Activated CD4-positive, alpha-beta T cell treated with anti-CD3 and anti-CD28 coated beads, Interleukin-2, Interleukin-4, amounts not matched to agents 100 ng/mL and 50 ng/mL, durations not matched to agents 16 hours and 8 hours (primary cell): ENCODE measurements at regions not wholly inside any gene's neighbourhood (a gene's known extent, or its start where the extent isn't known, plus 50 kb on each side); places are given as distances from the start of the nearest gene placed in this dataset.

Experiments used
- DNase-seq: peaks from one replicate; pipeline ENCODE4 v3.0.0-alpha.2; 2020; ENCODE audit warnings: low spot score

DNA sequence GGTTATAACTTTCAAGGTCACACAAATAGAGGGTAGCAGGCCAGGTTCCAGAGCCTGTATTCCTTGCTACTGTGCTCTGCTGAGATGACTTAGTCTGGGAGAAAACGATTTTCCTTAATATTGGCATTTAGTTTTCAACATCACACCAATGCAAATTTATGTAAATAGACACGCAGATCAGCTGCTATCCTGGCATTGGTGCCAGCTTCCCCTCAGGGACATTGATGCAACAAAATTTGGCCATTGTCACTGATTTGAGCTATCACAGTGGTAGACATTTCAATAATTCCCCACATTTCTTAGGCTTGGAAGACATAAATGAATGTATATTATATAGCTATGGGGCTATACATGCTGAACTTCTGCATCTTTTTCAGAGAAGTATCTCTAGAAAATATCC is 71.6 kb upstream of the ASTN2 start:
- no peak for DNase-seq

DNA sequence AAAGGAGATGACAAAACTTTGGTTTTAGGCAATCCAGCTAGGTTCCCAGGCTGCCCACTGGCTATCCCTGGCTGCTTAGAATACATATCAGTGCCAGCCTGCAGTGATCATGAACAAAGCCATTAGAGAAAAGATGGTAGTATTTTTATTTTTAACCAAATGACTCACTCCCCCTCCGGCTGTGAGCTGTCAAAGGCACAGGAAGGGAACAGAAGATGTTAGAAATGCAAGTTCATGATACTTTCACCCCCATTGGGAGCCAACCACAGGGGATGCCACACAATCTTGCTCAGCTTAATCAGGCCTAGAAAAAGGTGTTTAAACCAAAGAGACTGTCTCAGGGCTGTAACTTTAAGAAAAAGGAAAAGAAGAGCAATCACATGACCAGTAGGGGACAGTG is 70.3 kb upstream of the ASTN2 start:
- no peak for DNase-seq

DNA sequence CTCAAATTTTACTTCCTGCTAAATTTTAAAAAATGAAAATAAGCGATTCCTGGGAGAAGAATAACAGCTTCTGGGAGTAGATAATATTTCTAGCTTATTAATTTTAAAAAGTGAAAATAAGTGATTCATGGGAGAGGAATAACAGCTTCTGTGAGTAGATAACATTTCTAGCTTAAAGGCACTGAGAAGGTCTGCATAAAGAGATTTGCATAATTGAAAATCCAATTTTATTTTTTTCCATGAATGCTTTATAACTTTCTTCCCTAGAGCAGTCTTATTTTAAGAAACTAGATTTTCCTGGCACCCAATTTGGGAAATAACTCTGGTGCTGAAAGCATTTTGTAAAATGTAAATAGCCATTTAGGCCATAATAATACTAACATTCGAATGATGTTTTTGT is 65.9 kb upstream of the ASTN2 start:
- no peak for DNase-seq

DNA sequence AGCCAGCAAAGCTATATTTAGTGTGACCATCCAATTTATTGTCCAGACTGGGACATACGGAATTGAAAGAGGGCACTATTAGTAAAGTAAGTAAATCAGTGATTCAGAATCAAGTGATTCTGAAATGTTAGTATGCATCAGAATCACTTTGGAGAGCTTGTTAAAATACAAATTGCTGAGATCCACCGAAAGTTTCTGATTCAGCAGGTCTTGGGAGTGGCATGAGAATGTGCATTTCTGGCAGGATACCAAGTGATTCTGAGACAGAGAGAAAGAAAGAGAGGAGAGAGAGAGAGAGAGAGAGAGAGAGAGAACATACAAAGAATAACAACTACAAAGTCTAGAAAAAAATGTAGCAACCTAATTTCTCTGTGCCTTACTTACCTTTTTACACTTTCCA is 65.4 kb upstream of the ASTN2 start:
- no peak for DNase-seq

DNA sequence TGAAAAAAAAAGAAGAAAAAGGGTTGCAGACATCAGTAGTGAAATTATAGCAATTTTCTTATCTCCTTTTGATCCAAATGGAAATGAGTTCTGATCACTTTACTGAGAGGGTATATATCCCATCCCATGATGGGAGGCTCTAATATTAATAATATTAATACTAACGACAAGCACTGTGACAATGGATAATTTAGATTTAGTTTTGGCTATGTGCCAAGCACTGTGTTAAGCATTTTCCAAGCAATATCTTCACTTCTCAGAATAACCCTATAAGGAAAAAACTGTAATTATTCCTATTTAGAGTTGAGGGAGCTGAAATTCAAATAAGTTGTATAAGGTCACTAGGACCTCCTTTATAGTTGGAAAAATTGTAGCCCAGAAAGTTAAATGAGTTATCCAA is 58.4 kb upstream of the ASTN2 start:
- no peak for DNase-seq

DNA sequence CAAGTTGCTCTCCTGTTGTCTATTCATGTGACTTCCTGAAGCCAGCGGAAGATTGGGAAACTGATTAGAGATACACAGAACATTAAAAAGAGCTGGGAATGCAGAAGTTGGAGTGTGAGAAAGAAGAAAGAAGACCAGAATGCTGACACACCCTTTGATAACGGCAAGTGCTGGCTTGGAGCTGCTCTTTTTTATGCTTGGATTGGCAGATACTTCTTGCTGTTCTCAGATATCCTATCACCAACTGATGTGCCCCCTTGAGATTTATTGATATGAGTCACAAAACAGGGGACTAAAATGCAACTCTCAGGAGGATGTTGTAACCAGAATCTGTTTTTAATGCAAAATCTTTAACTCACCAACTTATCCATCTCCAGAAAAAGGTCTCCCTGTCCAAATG is 56.0 kb upstream of the ASTN2 start:
- no peak for DNase-seq

DNA sequence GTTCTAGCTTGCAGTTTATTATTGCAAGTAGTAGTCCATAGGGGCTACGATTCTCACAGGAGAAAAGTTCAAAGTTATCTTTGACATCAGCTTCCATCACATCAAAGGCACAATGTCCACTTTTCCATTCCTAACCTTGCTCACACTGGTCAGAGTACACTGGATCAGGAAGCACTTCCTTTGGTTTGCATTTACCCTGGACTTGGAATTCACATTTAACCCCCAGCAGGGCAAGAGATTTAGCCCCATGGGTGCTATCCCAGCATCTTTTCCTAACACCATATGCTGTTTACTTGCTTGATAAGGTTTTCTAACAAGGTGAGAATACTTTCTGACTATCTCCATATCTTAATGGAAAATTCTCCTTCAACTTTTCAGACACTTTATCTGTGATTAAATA is 55.6 kb upstream of the ASTN2 start:
- no peak for DNase-seq

DNA sequence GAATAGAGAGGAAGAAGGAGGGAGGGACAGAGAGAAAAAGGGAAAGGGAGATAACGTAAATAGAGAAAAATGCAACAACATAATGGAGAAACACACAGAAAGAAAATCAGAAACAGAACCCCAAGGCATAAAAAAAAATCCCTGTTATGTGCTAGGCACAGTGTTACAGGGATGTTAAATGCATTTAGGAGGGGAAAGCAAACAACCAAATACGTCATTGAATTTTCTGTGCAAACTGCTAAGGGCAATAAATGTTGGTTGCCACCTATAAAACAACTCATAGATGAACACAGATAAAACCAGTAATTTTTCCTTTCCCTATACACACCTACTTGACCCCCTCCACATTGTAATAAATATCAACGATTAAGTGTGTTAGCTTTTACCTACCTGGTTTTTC is 51.3 kb upstream of the ASTN2 start:
- no peak for DNase-seq

DNA sequence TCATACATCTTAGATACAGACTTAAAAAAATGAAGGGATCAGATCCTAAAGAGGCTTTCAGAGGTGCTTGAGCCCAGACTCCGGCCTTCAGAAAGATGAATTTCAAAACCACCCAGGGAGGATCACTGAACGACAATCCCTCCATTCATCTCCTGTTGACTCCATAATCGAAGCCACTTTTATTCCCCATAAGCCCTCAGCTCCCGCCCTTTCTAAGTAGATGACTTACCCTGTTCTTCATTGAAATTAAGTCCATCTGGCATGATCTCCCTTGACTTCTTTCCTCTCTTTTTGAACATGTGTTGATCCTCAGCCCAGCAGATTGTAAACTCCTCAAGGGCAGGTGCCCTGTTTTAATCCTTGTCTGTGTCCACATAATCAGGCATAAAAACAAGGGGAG is 50.8 kb upstream of the ASTN2 start:
- DNase-seq = no peak

DNA sequence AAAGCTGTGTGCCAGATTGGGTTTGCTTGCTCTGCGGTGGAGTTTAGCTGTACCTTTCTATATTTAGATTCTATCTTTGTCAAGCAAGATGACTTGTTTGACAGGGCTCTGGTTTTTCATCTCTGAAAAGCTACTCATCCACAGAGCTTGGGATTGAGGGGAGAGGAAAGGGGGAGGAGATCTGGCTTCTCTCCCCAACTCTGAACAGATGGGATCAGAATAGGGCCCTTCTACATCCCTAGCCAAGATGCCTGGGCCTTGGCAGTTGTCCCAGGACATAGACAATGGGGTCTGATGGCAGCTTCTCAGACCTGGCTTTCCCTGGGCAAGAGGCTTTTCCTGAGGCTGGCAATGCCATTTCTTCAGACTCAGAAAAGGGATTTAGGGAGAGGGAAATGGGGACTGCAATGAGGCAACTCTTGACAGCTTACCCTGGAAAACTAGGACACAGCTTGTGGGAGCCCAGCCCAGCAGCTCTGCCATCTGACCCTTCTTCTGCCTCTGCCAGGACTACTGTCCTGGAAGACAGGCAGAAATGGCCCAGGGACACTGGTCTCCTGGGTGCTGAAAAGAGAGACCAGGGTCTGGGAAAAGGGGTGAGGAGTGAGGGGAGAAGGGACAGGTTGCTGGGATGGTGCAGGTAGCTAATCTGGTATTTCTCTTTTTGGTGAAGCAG is 50.2 kb upstream of the ASTN2 start:
- DNase-seq = no peak
